Tibial nerve (tissue), 3 donors: ENCODE measurements at regions not wholly inside any gene's neighbourhood (a gene's known extent, or its start where the extent isn't known, plus 50 kb on each side); places are given as distances from the start of the nearest gene placed in this dataset.

ENCODE experiments used
- POLR2A ChIP-seq, 2 donors: fragments of 450-650 bp; IDR thresholded peaks; one replicate each; pipeline ENCODE4 v1.6.1; 2017; ENCODE audit warnings: antibody characterized with exemption in 2 of 2, mild to moderate bottlenecking in 2 of 2, moderate library complexity in 2 of 2
- TF ChIP-seq, protein P1 (sequence below), 5 experiments: fragments of 200-600 bp in 3 of 5; fragments of 450-650 bp in 2 of 5; sonication (generic) in 3 of 5; IDR thresholded peaks; one replicate each; pipeline ENCODE4 v1.5.1; 2016 to 2019; ENCODE audit warnings: antibody characterized with exemption in 5 of 5, mild to moderate bottlenecking in 3 of 5, moderate library complexity in 2 of 5

DNA sequence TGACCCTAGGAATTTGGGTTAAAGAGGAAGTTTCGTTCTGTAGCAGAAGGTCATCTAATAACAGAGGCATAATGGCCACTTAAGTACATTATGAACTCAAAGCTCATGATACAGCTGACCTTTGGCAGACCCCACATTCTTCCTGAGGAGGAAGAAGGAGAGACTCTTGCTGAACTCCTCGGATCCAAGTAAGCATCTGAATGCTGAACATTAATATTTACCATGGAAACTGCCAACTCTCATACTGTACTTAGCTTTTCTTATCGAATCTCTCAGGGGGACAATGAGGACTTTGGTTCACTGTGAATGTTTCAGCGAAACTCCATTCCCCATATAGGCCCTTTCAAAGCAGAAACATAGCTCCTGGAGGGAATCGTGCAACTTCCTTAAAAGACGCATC lies 781.4 kb upstream of the GYPC start:
- TF ChIP-seq POLR2A (IDR thresholded peaks at IDR 0.05) = no peak
- TF ChIP-seq, protein P1, sequence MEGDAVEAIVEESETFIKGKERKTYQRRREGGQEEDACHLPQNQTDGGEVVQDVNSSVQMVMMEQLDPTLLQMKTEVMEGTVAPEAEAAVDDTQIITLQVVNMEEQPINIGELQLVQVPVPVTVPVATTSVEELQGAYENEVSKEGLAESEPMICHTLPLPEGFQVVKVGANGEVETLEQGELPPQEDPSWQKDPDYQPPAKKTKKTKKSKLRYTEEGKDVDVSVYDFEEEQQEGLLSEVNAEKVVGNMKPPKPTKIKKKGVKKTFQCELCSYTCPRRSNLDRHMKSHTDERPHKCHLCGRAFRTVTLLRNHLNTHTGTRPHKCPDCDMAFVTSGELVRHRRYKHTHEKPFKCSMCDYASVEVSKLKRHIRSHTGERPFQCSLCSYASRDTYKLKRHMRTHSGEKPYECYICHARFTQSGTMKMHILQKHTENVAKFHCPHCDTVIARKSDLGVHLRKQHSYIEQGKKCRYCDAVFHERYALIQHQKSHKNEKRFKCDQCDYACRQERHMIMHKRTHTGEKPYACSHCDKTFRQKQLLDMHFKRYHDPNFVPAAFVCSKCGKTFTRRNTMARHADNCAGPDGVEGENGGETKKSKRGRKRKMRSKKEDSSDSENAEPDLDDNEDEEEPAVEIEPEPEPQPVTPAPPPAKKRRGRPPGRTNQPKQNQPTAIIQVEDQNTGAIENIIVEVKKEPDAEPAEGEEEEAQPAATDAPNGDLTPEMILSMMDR (IDR thresholded peaks at IDR 0.05) = no peak
